Esophagus muscularis mucosa (tissue), 4 donors: ENCODE measurements at regions not wholly inside any gene's neighbourhood (a gene's known extent, or its start where the extent isn't known, plus 50 kb on each side); places are given as distances from the start of the nearest gene placed in this dataset.

Experiments used
- DNase-seq: peaks from one replicate; pipeline ENCODE4 v3.0.0-alpha.2; 2017; ENCODE audit errors: extremely low spot score
- H3K27ac ChIP-seq, 4 donors: fragments of 200-600 bp; sonication (generic); replicated peaks in 1 of 4; 1 replicate in 3 of 4; 2 replicates in 1 of 4; pipeline ENCODE4 v1.5.1; 2016 to 2019; ENCODE audit warnings: mild to moderate bottlenecking in 1 of 4
- H3K27me3 ChIP-seq, 4 donors: fragments of 200-600 bp; sonication (generic); one replicate each; pipeline versions ENCODE4 v1.5.1 to v1.6.0; 2016 to 2019
- H3K36me3 ChIP-seq, 4 donors: fragments of 200-600 bp; sonication (generic); one replicate each; pipeline ENCODE4 v1.5.1; 2016 to 2019
- H3K4me1 ChIP-seq, 4 donors: fragments of 200-600 bp; sonication (generic); one replicate each; pipeline ENCODE4 v1.5.1; 2016 to 2019
- H3K4me3 ChIP-seq, 4 donors: fragments of 200-600 bp; sonication (generic); 1 replicate in 2 of 4; 2 replicates in 2 of 4; pipeline ENCODE4 v1.5.1; 2016 to 2019; ENCODE audit warnings: mild to moderate bottlenecking in 4 of 4, moderate library complexity in 1 of 4
- H3K9me3 ChIP-seq, 4 donors: fragments of 200-600 bp; sonication (generic); 1 replicate in 3 of 4; 2 replicates in 1 of 4; pipeline ENCODE4 v1.5.1; 2016 to 2019
- CTCF ChIP-seq, 3 experiments: fragments of 200-600 bp in 2 of 3; fragments of 450-650 bp in 1 of 3; sonication (generic) in 2 of 3; IDR thresholded peaks; one replicate each; pipeline ENCODE4 v1.5.1; 2017 to 2019; ENCODE audit warnings: antibody characterized with exemption in 3 of 3, mild to moderate bottlenecking in 2 of 3, moderate library complexity in 1 of 3
- EP300 ChIP-seq: sonication (generic); formaldehyde crosslinking; IDR thresholded peaks from one replicate; pipeline ENCODE4 v1.6.1; 2017; ENCODE audit warnings: antibody characterized with exemption
- POLR2A ChIP-seq: fragments of 450-650 bp; IDR thresholded peaks from one replicate; pipeline ENCODE4 v1.6.1; 2017; ENCODE audit warnings: antibody characterized with exemption, moderate library complexity, mild to moderate bottlenecking, low read depth
- POLR2AphosphoS5 ChIP-seq, 2 donors: sonication (generic); formaldehyde crosslinking; IDR thresholded peaks; one replicate each; pipeline ENCODE4 v1.6.1; 2017; ENCODE audit warnings: antibody characterized with exemption in 2 of 2
- WGBS: methylation state at CpG from one replicate; pipeline ENCODE4 v1.1.5; 2018; 5-methylcytosine and 5-hydroxymethylcytosine counted together
- intact Hi-C: fragments of 100-400 bp; cut with DNase I; formaldehyde crosslinking; loops from one replicate; pipeline ENCODE4 v1.15.1; 2023

GRCh38 chr10:52469970-52470705, 156.1 kb downstream of the DKK1 start:
- no peak overlapping the region for H3K27ac ChIP-seq
- TF ChIP-seq POLR2AphosphoS5 (IDR thresholded peaks at IDR 0.05), result no peak
- no peak for TF ChIP-seq CTCF (IDR thresholded peaks at IDR 0.05)
- TF ChIP-seq POLR2A, result no peak
- TF ChIP-seq EP300, result no peak

GRCh38 chr10:52472406-52473146, 158.5 kb downstream of the DKK1 start:
- intact Hi-C loops, result no loop called here
- 76% methylated on average over 5 of the region's 5 CpGs for WGBS
- TF ChIP-seq EP300 (no peak), POLR2A (no peak), POLR2AphosphoS5 (IDR thresholded peaks at IDR 0.05) (no peak), CTCF (IDR thresholded peaks at IDR 0.05) (no peak)

More at GRCh38 chr10:52469970-52470705, 156.1 kb downstream of the DKK1 start:
- no peak for DNase-seq
- Histone ChIP-seq H3K27me3 (no peaks in the 10 kb centered on the region), H3K4me1 (no peaks in the 10 kb centered on the region), H3K9me3 (no peaks in the 10 kb centered on the region), H3K4me3 (no peak overlapping the region), H3K36me3 (no peaks in the 10 kb centered on the region)
- 88% methylated on average over 1 of the region's 1 CpG for WGBS
- intact Hi-C loops, result no loop called here

GRCh38 chr10:52474265-52474664, 160.2 kb downstream of the DKK1 start:
- H3K27me3 ChIP-seq, result no peaks in the 10 kb centered on the region
- H3K27ac ChIP-seq, result no peak overlapping the region
- no peak for DNase-seq
- TF ChIP-seq POLR2A, result no peak
- TF ChIP-seq CTCF (IDR thresholded peaks at IDR 0.05), result no peak
- TF ChIP-seq EP300, result no peak
- TF ChIP-seq POLR2AphosphoS5 (IDR thresholded peaks at IDR 0.05), result no peak
- no peak overlapping the region for H3K4me3 ChIP-seq
- no peaks in the 10 kb centered on the region for H3K4me1 ChIP-seq
- H3K9me3 ChIP-seq, result no peaks in the 10 kb centered on the region
- H3K36me3 ChIP-seq, result no peaks in the 10 kb centered on the region
- WGBS, result 82% methylated on average over 2 of the region's 2 CpGs
- intact Hi-C loops, result no loop called here

More at GRCh38 chr10:52472406-52473146, 158.5 kb downstream of the DKK1 start:
- Histone ChIP-seq H3K36me3 (no peaks in the 10 kb centered on the region), H3K27ac (no peak overlapping the region), H3K9me3 (no peaks in the 10 kb centered on the region), H3K4me3 (no peak overlapping the region), H3K4me1 (no peaks in the 10 kb centered on the region), H3K27me3 (no peaks in the 10 kb centered on the region)
- DNase-seq, result no peak

- 71% methylated on average over 4 of the region's 4 CpGs for WGBS
- H3K27ac ChIP-seq, result no peak overlapping the region
Measured at GRCh38 chr10:52477305-52477704, 163.2 kb downstream of the DKK1 start.

GRCh38 chr10:52479567-52479966, 165.5 kb downstream of the DKK1 start:
- Histone ChIP-seq H3K9me3 (no peaks in the 10 kb centered on the region), H3K4me1 (no peaks in the 10 kb centered on the region), H3K27ac (no peak overlapping the region), H3K36me3 (no peaks in the 10 kb centered on the region), H3K4me3 (no peak overlapping the region), H3K27me3 (no peaks in the 10 kb centered on the region)
- no peak for DNase-seq
- TF ChIP-seq EP300, result no peak
- TF ChIP-seq POLR2A, result no peak
- no peak for TF ChIP-seq CTCF (IDR thresholded peaks at IDR 0.05)
- TF ChIP-seq POLR2AphosphoS5 (IDR thresholded peaks at IDR 0.05), result no peak
- intact Hi-C loops, result no loop called here
- 68% methylated on average over 3 of the region's 3 CpGs for WGBS

More at GRCh38 chr10:52477305-52477704, 163.2 kb downstream of the DKK1 start:
- no peaks in the 10 kb centered on the region for H3K27me3 ChIP-seq
- H3K36me3 ChIP-seq, result no peaks in the 10 kb centered on the region
- no peaks in the 10 kb centered on the region for H3K9me3 ChIP-seq
- H3K4me1 ChIP-seq, result no peaks in the 10 kb centered on the region
- DNase-seq, result no peak
- H3K4me3 ChIP-seq, result no peak overlapping the region
- intact Hi-C loops, result no loop called here
- no peak for TF ChIP-seq EP300
